ENCODE measurements at regions not wholly inside any gene's neighbourhood (a gene's known extent, or its start where the extent isn't known, plus 50 kb on each side); places are given as distances from the start of the nearest gene placed in this dataset.

DNA sequence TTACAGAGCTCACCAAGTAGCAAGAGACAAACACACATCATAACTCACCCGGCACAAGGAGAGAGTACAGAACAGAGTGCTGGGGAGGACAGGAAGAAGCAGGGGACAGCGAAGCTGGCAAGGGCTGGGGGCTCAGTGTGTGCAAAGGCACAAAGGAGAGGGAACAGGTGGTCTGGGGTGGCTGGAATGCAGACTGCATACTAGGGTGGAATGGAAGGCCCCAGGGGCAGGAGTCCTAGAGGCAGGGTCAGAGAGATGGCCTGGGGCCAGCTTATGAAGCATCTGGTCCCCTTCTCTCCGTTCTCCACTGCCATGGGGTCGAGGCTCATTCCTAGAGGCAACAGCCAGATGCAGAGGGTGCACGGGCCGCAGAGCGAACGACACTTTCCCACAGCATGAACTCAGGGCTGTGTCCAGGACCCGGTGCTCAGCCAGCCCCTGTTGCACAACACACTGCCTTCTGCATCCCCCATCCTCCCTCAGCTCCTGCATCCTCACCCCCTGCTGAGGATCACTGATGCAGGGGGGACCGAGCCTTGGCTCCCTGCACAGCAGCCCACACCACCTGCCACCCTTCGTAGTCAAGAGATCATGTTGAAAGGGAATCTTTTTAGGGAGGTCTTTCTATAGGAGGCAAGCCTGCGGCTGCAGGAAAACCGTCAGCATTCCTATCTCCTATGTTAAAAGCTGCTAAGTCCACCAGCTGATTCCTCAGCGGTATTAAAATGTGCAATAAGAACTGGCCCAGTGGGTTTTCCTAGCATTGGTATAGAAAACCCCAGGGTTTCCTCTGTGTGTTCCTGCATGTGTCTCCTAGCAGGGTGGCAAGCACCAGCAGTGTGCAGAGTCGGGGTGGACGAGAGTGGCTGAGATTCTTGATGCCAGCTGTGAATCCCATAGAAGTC lies 293.5 kb downstream of the UACA start:
- DNase-seq = no peak

DNA sequence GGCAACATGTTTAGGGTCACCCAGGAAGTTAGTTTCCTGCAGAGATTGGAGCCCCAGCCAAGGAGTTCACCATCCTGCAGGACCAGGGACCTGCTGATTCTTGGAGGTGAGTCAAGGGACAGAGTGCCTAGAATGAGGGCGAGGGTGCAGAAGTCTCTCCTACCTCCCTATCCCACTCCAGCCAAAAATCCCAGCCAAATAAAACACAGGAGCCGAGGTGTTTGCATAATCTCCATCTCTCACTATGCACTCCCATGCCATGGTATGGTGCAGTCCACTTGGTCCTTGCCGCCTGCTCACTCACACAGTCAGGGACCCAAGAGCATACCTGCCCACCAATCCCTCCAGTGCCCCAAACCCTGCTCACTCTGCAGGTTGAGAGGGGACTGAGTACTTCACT lies 294.2 kb downstream of the UACA start:
- no peak for DNase-seq

DNA sequence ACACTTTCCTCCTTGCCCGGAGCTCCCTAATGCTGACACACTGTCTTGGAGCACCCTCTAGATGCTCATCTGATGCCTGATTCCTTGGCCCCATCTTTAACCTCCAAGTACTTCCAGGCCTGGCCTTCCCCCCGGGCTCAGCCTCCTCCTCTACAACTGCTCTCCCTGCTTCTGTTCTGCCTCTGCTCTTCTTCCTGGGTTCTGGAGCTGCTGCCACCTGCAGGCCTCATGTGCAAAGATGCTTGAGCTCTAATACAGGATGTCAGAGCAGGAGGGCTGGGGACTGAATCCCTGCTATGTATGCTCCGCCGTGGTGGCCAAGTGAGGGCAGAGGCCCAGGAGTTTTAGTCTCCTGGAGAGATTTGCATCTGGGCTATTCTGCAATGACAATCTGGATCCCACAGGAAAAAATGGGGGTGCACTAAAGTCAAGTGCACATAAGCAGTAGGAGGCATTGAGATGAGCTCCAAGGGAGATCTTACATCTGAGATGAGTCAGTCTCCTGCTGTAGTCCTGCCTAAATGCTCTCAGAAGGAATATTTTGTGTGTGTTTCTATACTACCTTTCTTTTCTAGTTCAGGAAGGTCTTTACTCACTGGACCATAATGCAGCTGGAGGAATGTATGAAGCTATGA lies 296.3 kb downstream of the UACA start:
- peak; percentile 16 for DNase-seq

DNA sequence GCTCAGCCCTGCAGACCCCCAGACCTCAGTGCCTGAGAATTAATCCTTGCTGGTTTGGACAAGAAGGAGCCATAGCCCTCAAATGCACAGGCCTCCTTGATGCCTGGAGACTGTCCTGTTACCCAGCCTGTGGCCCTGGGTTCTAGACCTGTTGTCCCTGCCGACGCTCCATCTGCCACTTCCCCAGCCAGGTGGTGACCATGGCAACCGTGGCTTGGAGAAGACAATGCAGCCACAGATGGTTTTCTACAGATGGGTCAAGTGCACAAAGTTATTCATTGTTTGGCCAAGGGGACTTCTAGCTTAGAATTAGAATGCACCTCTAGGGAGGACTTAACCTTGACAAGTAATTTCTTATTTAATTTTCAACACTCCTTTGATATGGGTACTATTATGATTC lies 297.1 kb downstream of the UACA start:
- no peak for DNase-seq

DNA sequence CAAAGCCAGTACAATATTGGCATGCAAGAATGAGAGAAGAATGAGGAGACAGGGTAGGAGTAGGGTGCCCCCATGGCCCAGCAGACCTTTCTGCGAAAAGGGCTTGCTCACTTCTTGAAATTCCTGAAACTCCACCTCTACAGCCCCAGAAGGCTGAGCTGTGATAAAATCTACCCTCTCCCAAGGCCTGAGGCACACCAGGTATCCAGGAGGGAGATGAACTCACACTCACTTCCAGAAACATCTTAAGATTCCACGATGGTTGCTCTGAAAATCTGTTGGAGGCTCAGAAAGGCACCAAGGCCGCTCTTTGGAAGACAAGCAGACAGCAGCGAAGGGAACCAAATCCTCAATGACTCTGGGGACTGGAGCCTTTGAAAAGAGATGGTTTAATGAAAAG lies 297.5 kb downstream of the UACA start:
- no peak for DNase-seq

DNA sequence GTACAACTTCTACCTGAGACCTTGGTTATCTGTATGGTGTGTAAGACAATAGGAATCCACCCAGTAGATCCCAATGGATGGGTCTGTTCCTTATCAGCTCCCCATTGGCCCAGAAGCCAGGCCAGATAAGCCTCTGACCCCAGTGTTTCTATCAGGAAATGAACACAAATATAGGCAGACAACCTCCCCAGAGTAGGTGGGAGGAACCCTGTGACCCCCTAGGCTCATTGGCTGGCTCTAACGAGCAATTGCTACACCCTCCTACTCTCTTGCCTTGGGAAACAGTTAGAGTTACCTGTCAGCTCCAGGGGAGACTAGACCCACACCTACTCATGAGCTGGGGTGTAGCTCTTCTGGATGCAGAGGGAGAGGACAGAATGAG lies 299.9 kb downstream of the UACA start:
- DNase-seq = no peak

DNA sequence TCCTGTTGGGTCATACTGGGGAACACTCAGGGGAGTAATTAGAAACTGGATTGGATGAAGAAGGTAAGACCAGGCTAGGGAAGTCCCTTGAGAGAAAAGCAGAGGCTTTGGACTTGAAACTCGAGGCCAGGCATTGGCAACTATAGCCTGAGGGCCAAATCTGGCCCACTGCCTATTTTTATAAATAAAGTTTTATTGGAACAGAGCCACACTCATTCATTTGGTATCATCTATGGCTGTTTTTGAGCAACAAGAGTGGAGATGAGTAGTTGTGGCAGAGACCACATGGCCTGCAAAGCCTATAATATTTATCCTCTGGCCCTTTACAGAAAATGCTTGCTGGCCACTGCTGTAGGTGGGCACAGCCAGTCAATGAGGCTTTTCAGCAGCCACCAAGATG lies 301.4 kb downstream of the UACA start:
- DNase-seq = no peak

DNA sequence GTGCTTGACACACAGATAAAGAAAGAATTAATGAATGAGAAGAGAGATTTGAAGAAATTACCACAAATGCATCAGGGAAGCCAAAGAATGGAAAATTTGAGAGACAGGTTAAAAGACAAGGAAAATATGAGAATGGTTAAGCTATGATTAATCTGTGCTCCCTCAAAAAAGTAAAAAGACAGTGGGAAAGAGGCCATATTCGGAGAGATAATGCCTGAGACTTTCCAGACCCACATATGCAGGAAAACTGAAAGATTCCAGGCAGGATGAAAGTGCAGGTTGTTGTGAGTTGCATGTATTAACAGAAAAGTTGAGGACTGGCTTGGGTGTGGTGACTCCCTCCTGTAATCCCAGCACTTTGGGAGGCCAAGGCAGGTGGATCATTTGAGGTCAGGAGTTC lies 302.3 kb downstream of the UACA start:
- DNase-seq = no peak

DNA sequence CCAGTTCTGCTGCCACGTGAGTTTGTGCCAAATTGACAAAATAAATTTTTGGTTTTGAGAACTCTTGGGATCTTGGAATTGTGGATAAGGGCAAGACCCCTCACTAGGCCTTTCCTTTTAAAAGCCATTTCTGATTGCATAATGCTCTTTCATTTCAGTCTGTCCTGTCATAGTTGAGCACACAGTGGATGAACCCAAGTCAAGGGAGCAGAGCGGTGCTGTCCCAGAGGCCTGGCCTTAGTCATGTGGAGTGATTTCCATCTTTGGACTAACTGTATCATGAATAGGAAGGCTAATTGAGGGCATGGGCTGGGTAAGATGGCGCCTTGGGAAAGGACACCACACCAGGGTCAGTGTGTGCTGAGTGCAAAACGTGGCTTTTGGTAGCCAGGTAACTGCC lies 304.0 kb downstream of the UACA start:
- DNase-seq = no peak

DNA sequence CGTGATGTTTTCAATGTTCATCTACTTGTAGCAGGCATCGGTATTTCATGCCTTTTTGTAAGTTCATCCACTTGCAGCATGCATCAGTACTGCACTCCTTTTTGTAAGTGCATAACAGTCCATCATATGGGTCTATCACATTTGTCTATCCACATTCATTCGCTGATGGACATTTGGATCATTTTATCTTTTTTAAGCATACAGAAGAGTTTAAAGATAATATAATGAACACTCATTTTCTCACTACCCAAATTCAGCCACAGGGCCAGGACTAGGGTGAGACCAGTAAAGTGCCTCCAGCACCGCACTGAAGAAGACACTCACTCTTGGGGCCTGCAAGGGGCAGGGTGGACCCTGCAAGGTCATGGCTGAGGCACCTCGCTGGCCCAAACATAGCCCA lies 309.6 kb downstream of the UACA start:
- DNase-seq = no peak

DNA sequence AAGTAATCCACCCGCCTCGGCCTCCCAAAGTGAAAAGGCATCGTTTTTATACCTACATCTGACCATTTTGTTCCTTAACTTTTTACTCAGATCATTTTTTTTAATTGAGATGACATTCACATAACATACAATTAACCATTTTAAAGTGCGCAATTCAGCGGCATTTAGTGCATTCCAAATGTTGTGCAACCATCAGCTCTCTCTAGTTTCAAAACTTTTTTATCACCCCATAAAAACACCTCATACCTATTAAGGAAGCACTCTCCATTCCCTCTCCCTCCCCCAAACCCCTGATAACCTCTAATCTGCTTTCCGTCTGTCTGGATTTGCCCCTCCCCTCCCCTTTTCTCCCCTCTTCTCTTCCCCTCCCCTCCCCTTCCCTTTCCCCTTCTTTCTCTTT lies 310.1 kb downstream of the UACA start:
- no peak for DNase-seq

DNA sequence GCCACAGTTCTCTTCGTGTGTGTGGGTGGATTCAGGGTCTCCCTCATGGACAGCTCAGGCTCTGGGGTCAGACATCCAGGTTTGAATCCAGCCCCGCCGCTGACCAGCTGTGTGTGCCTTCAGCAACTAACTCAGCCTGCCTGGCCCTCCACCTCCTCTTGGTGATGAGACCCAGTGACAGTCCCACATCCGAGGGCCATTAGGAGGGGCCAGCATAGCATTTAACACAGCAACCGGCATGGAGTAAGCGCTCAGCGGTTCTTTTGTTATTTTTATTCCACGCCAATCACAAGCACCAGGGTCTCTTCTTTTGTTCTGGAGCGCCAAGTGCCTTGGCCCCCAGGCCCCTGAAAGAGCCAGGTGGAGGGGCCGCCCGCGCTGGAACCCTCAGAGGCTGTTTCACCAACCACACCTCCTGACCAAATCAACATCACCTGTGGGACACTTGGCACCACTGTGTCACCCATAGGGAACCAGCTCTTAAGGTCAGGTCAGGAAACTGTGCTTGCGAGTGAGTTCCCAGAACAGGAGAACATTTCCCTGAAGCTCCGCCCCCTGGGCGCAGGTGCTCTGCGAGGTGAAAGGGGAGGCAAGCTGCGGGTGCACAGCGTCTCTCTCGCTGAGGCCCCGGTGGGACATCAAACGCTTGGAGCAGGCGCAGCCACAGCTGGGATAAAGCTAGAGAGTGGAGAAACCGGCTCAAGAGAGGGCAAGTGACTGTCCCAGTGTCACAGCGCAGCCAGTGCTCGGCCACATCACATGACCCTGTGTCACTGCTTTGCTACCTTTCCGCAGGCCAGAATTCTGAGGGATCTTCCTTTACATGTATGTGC lies 311.3 kb downstream of the UACA start:
- DNase-seq = no peak

DNA sequence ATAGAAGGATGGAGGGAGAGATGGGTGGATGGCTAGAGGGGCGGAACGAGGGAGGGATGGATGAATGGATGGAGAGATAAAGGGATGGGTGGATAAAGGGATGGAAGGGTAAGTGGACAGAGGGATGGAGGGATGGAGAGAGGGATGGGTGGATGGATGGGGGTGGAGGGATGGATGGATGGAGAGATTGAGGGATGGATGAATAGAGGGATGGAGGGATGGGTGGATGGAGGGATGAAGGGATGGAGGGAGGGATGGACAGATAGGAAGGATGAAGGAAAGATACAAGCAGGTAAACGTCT lies 313.3 kb downstream of the UACA start:
- DNase-seq = no peak

DNA sequence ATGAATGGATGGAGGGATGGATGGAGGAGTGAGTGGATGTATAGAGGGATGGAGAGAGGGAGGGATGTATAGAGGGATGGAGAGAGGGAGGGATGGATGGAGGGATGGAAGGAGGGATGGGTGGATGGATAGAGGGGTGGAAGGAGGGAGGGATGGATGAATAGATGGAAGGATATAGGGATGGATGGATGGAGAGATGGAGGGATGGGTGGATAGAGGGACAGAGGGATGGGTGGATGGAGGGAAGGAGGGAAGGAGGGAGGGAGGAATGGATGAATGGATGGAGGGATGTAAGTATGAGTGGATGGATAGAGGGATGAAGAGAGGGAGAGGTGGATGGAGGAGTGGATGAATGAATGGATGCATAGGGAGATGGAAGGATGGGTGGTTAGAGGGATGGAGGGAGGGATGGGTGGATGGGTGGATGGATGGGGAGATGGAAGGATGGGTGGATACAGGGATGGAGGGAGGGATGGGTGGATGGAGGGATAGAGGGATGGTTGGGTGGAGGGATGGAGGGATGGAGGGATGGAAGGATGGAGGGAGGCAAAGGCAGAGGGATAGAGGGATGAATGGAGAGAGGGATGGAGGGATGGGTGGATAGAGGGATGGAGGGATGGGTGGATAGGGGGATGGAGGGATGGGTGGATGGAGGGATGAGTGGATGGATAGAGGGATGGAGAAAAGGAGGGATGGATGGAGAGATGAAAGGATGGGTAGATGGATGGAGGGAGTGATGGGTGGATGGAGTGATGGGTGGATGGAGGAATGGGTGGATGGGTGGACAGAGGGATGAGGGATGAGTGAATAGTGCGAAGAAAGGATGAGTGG lies 313.8 kb downstream of the UACA start:
- no peak for DNase-seq

DNA sequence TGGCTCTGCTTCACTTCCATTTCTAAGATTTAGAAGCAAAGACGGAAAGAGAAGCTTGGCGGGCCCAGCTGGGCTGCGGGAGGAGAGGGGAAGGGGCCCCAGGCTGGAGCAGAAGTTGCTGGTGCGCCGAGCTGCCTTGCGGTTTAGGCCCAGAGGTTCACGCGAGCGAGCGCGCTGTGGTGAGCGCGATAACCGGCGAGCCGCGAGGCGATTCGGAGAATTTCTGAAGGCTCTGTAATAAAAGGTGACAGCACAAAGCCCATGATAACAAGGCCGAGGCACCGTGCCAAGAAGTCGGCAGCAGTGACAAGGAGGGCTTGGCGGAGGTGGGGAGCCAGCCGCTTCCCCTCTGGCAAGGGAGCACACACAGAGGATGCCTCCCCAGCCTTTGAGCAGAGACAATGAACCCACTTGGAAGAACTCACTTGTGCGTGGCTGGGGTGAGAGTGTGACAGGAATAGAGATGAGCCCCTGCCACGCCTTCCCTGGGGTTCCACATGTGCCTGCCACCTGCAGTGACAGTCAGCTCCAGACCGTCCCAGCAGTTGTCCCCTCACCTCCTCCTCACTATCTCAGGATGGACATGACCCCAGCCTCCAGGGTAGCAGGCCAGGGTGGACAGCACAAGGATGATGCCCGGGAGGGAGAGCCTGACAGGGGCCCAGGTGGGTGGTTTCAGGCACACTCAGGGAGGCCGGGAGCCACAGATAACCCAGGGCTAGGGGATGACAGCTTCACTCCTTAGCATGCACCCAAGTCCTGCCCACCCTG lies 315.2 kb downstream of the UACA start:
- no peak for DNase-seq

DNA sequence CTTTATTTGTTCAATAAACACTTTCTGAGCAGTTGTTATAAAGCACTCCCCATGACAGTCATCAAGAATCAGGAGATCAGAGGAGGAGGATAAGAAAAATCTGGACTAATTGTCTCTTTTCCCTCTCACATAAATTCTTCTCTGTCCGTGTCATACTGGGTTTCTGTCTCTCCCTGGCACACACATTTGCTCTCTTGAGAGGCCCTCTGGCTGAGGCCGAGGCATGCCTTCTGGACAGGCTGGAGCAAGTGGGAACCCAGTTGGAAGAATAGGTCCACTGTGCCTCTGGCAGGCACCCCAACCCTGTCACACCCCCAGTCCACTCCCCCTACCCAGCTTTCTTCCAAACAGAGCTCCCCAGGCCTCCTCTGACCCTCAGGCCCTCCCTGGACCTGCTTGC lies 315.8 kb downstream of the UACA start:
- no peak for DNase-seq

DNA sequence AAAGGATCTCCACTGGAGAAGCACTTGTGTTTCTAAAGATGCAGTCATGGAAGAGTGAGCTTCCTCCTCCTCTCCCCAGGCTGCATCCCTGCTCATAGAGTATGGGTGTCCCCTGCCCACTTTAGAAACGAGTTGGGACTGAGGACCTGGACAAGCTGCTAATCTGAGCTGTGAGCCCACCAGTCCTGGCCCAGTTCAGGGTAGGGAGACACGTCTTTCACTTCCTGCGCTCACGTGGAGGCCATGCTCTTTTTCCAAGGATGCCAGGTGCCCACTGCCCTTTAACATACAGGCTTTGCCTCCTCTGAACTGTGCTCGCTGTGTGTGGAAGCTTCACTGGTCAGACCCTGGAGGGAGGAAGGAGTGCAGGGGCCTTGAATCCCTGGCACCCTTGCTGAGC lies 316.3 kb downstream of the UACA start:
- no peak for DNase-seq

DNA sequence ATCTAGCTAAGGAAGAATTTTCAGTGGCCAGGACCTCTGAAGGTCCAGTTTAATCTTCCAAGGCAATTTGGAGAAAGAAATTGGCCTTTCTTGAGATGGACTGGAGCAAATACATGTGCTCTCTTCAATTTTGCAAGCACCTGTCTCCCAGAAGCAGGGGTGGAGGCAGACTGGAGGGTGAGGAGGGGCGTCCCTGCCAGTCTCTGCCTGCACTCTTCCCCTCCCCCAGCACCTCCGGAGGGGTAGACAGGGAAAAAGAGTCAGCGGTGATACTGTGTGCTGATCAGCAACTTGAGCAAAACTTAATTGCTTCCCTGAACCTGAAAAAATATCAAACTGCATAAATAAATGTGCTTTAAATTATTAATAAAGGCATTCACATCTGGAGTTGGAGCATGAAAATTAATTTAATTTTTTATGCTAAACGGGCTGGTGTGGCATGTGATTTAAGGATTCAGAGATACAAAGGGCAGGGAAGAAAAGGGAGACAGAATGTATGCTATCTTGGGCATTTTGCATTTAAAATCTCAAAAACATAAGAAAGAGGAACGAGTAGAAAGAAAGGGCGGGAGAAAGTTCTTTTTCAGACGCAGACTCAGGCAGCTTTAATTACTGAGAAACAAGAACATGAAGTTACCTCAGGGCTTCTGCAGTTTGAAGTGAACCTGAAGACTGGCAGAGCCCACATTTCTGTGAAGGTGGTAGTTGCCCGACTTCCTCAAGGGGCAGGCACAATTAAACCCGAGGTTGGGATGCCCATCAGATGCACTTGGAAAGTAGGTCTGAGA lies 319.7 kb downstream of the UACA start:
- no peak for DNase-seq

DNA sequence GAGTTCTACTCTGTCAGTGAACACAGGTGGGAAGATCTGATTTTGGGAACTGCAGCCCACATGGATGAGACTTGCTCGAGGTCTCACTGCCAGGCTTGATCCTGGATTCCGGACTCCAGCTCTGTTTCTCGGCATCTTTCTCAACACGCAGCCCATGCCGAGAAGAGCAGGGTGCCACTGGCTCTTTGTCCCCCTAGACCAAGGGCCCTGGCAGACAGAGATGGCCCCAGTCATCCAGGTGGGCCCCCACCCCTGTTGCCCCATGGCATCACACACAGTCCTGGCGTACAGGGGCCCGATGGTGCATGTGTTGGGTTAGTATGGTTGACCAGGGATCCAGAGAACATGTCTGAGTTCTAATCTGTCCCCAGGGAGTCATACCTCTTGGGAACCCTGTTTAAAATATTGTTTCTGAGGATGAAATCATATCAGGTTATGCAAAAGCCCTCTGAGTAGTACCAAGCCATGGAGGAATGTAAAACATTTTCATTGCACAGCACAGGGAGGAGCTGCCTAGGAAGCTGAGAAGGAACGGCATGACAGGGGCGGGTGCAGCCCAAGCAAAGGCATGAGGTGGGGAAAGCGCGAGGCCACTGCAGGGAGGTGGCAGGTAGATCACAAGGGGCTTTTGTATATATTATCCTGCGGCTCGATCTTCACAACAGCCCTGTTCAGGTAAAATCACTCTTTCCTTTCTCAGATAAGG lies 320.6 kb downstream of the UACA start:
- DNase-seq = no peak

DNA sequence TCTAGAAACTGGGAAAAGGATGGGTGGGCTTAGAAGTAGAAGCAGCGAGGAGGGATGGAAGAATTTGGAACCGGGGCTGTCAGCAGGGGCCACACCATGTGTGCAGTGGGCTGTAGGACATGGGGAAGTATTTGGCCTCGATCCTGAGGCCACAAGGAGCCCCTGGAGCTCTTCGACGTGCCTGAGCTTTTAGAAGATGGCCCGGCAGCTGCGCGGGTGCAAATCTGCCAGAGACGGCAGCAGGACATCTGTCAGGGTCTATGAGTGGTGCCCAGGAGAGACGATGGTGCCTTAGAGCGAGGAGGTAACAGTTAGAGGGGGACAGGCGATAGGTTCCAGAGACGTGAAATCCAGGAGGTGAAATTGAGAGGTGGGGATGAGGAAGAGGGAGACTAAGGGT lies 321.1 kb downstream of the UACA start:
- no peak for DNase-seq

Data from T-helper 9 cell (primary cell).